Liver (tissue), 3 donors: ENCODE measurements at regions not wholly inside any gene's neighbourhood (a gene's known extent, or its start where the extent isn't known, plus 50 kb on each side); places are given as distances from the start of the nearest gene placed in this dataset.

Source experiments
- EGR1 ChIP-seq, 2 donors: IDR thresholded peaks; 2 replicates each; pipeline ENCODE4 v1.6.1; 2016 to 2018; ENCODE audit warnings: antibody characterized with exemption in 2 of 2, low read depth in 2 of 2
- FOXA1 ChIP-seq: IDR thresholded peaks from 2 replicates; pipeline ENCODE4 v1.6.1; 2016; ENCODE audit warnings: antibody characterized with exemption
- GABPA ChIP-seq, 2 donors: IDR thresholded peaks in 1 of 2; conservative IDR thresholded peaks in 1 of 2; 2 replicates each; pipeline ENCODE4 v1.6.1; 2016; ENCODE audit warnings: antibody characterized with exemption in 2 of 2, mild to moderate bottlenecking in 1 of 2, moderate library complexity in 1 of 2
- JUND ChIP-seq, 2 donors: IDR thresholded peaks; 2 replicates each; pipeline ENCODE4 v1.6.1; 2016; ENCODE audit warnings: antibody characterized with exemption in 2 of 2
- MAX ChIP-seq: IDR thresholded peaks from 2 replicates; pipeline ENCODE4 v1.6.1; 2016; ENCODE audit warnings: antibody characterized with exemption
- RAD21 ChIP-seq, 2 donors: IDR thresholded peaks; 2 replicates each; pipeline ENCODE4 v1.6.1; 2016; ENCODE audit warnings: antibody characterized with exemption in 2 of 2, mild to moderate bottlenecking in 2 of 2
- RXRA ChIP-seq, 2 donors: IDR thresholded peaks; 2 replicates each; pipeline ENCODE4 v1.6.1; 2017 to 2018; ENCODE audit warnings: antibody characterized with exemption in 2 of 2, mild to moderate bottlenecking in 1 of 2
- SP1 ChIP-seq: IDR thresholded peaks from 2 replicates; pipeline ENCODE4 v1.6.1; 2018; ENCODE audit warnings: antibody characterized with exemption, mild to moderate bottlenecking
- TAF1 ChIP-seq: conservative IDR thresholded peaks from 2 replicates; pipeline ENCODE4 v1.6.1; 2016; ENCODE audit warnings: antibody characterized with exemption, mild to moderate bottlenecking
- YY1 ChIP-seq: IDR thresholded peaks from 2 replicates; pipeline ENCODE4 v1.6.1; 2016; ENCODE audit warnings: antibody characterized with exemption, mild to moderate bottlenecking
- TF ChIP-seq, protein P1 (sequence below): fragments of 150-350 bp; IDR thresholded peaks from 2 replicates; pipeline ENCODE4 v1.5.1; 2017; ENCODE audit warnings: improper control_type of control experiment, low read depth, low read length; ENCODE audit not compliant: missing input control
- TF ChIP-seq, protein P2 (sequence below): IDR thresholded peaks from 2 replicates; pipeline ENCODE4 v1.6.1; 2016; ENCODE audit warnings: antibody characterized with exemption
- TF ChIP-seq, protein P3 (sequence below): IDR thresholded peaks from 2 replicates; pipeline ENCODE4 v1.6.1; 2016; ENCODE audit warnings: antibody characterized with exemption, mild to moderate bottlenecking
- TF ChIP-seq, protein P4 (sequence below): IDR thresholded peaks from 2 replicates; pipeline ENCODE4 v1.6.1; 2016; ENCODE audit warnings: antibody characterized with exemption
- donor health status: healthy.
- donor health status: healthy.

GRCh38 chr13:71015021-71015420, 852.0 kb downstream of the DACH1 start:
- TF ChIP-seq RAD21 (IDR thresholded peaks at IDR 0.05) (no peak), MAX (no peak), JUND (IDR thresholded peaks at IDR 0.05) (no peak), FOXA1 (no peak), GABPA (IDR thresholded peaks at IDR 0.05 in 1 of 2, conservative IDR thresholded peaks at IDR 0.05 in 1 of 2) (no peak), EGR1 (IDR thresholded peaks at IDR 0.05; ENCODE audit: low read depth in 2 of 2) (no peak), SP1 (no peak), RXRA (IDR thresholded peaks at IDR 0.05) (no peak), YY1 (peak; percentile 71), TAF1 (no peak)
- TF ChIP-seq, protein P1, sequence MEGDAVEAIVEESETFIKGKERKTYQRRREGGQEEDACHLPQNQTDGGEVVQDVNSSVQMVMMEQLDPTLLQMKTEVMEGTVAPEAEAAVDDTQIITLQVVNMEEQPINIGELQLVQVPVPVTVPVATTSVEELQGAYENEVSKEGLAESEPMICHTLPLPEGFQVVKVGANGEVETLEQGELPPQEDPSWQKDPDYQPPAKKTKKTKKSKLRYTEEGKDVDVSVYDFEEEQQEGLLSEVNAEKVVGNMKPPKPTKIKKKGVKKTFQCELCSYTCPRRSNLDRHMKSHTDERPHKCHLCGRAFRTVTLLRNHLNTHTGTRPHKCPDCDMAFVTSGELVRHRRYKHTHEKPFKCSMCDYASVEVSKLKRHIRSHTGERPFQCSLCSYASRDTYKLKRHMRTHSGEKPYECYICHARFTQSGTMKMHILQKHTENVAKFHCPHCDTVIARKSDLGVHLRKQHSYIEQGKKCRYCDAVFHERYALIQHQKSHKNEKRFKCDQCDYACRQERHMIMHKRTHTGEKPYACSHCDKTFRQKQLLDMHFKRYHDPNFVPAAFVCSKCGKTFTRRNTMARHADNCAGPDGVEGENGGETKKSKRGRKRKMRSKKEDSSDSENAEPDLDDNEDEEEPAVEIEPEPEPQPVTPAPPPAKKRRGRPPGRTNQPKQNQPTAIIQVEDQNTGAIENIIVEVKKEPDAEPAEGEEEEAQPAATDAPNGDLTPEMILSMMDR = no peak
- TF ChIP-seq, protein P2, sequence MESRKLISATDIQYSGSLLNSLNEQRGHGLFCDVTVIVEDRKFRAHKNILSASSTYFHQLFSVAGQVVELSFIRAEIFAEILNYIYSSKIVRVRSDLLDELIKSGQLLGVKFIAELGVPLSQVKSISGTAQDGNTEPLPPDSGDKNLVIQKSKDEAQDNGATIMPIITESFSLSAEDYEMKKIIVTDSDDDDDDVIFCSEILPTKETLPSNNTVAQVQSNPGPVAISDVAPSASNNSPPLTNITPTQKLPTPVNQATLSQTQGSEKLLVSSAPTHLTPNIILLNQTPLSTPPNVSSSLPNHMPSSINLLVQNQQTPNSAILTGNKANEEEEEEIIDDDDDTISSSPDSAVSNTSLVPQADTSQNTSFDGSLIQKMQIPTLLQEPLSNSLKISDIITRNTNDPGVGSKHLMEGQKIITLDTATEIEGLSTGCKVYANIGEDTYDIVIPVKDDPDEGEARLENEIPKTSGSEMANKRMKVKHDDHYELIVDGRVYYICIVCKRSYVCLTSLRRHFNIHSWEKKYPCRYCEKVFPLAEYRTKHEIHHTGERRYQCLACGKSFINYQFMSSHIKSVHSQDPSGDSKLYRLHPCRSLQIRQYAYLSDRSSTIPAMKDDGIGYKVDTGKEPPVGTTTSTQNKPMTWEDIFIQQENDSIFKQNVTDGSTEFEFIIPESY = no peak
- TF ChIP-seq, protein P3, sequence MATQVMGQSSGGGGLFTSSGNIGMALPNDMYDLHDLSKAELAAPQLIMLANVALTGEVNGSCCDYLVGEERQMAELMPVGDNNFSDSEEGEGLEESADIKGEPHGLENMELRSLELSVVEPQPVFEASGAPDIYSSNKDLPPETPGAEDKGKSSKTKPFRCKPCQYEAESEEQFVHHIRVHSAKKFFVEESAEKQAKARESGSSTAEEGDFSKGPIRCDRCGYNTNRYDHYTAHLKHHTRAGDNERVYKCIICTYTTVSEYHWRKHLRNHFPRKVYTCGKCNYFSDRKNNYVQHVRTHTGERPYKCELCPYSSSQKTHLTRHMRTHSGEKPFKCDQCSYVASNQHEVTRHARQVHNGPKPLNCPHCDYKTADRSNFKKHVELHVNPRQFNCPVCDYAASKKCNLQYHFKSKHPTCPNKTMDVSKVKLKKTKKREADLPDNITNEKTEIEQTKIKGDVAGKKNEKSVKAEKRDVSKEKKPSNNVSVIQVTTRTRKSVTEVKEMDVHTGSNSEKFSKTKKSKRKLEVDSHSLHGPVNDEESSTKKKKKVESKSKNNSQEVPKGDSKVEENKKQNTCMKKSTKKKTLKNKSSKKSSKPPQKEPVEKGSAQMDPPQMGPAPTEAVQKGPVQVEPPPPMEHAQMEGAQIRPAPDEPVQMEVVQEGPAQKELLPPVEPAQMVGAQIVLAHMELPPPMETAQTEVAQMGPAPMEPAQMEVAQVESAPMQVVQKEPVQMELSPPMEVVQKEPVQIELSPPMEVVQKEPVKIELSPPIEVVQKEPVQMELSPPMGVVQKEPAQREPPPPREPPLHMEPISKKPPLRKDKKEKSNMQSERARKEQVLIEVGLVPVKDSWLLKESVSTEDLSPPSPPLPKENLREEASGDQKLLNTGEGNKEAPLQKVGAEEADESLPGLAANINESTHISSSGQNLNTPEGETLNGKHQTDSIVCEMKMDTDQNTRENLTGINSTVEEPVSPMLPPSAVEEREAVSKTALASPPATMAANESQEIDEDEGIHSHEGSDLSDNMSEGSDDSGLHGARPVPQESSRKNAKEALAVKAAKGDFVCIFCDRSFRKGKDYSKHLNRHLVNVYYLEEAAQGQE = no peak
- TF ChIP-seq, protein P4, sequence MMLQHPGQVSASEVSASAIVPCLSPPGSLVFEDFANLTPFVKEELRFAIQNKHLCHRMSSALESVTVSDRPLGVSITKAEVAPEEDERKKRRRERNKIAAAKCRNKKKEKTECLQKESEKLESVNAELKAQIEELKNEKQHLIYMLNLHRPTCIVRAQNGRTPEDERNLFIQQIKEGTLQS = no peak
